UCSD-AML1 (cell line): ENCODE measurements at regions not wholly inside any gene's neighbourhood (a gene's known extent, or its start where the extent isn't known, plus 50 kb on each side); places are given as distances from the start of the nearest gene placed in this dataset.
"Not testable (repeated sequence)": the region's sequence is repeated elsewhere in the genome, so short reads cannot be mapped to it uniquely, and the experiment has no call there.

ENCODE experiments used
- DNase-seq: peaks from one replicate; lab custom pipeline; 2025; ENCODE audit not compliant: unreplicated experiment; lab: John Stamatoyannopoulos, UW

- DNase-seq, result no peak
These were observed 108.5 kb upstream of the IPO9 start for GRCh38 chr1:201720522-201720844.

GRCh38 chr1:201721082-201722049 lies 107.6 kb upstream of the IPO9 start:
- DNase-seq, result no peak

GRCh38 chr1:201724039-201724765 lies 104.8 kb upstream of the IPO9 start:
- no peak for DNase-seq

DNA sequence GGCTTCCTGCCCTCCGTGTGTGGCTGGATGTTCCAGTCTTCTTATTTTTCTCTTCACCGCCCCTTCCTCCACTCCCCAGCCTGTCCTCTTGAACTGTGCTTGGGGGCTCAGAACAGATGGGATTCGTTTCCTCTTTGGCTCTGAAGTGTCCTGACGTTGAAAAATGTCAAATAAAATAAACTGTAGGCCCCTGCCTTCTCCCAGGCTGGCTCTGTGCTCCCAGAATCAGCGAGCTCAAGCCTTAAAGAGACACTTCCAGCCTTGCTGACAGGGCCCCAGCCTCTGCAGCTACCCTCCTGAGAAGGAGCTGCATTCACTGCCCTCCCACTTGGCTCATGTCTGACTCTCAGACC lies 104.2 kb upstream of the IPO9 start:
- DNase-seq, result no peak

DNA sequence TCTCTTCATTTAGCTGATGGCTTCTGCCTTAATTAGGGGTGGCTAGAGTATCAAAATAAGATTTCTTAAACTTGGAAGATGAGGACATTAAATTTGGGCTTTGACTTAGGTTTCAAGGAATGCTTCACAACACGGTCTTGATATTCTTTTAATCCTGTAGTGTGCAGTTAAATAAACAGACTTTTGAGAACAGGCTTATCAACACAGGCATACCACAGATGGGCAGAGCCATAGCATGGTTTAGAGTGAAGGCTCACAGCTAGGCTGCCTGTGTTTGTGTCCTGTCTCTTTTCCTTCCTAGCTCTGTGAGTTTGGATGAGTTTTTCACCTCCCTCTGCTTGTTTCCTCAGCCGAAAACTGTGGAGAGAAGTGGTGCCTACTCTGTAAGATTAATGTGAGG lies 102.3 kb upstream of the IPO9 start:
- DNase-seq, result no peak

DNA sequence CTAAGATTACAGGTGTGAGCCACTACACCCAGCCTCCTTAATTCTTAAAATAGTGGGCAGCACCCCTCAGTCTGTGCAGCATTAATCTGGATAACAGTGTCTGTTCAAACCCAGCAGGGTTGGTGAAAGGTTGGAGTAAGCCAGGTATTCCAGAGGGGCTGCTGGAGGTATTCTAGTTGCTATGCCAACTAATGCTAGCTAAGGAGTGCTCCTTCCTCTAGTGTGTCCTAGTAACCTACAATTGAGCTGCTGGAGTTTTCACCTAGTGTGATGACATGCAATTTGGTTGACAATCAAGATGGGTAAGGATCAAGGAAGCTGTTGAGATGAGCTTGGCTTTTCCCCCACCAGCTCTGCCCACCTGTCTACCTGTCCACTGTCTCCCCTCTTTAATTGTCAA lies 100.2 kb upstream of the IPO9 start:
- DNase-seq, result no peak

DNA sequence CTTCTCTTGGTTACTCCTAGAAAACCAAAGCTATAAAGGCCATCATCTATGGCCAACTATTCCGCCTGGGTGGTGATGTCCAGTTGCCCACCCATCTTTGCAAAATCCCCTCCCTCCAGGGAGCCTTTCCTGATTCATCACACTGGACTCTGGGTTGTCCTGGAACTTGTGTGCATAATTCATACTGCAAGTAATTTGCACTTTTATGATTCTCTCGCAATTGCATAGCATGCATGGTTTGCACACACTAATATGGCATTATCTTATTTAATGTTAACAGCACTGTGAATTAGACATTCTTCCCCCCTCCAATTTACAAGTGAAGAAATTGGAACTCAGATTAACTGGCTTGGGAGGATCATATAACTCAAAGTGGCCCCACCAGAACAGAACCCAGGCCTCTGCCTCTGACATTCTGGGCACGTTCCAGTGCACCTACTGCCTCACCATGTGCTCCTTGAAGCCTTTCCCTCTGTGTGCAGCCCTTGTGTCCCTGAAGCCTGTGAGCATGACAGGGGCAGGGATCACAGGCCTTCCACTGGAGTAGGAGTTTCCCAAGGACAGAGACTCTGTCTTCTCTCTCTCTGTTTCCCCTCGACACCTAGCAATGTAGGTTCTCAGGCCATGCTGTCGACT lies 98.9 kb upstream of the IPO9 start:
- DNase-seq, result no peak

DNA sequence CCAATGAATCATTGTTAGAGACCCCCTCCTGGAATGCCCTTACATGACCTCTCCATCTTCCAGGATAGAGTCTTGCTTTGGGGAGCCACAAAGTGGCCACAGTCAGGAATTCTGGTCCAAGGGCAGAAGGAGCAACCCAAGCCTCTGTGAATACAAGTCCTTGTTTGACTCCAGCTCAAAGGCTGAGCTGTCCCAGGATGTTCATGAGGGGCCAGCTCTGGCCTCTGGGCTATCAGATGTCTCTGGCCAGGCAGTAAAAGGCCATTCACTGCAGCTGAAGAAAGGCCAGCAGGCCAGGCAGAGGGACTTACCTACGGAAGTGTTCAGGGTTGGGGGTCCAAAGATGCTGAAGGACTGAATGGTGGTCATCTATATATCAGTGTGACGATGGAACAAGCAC lies 98.3 kb upstream of the IPO9 start:
- DNase-seq, result no peak

DNA sequence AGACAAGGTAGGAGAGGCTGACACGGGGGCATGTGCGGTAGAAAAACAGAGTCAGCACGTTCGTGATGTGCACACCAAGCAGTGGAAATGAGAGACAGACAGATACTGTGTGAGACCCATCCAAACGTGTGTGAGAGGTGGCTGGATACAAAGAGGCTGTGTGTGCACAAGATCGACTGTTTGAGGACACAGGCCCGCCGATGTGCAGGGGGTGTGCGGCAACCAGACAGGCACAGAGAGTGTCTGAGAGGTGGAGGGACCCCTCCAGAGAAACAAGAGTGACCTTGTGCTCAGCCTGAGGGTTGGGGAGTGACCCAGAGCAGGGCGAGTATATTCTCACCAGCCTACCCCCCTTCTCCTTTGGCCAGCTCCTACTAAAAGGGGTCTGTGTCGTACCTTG lies 97.8 kb upstream of the IPO9 start:
- no peak for DNase-seq

DNA sequence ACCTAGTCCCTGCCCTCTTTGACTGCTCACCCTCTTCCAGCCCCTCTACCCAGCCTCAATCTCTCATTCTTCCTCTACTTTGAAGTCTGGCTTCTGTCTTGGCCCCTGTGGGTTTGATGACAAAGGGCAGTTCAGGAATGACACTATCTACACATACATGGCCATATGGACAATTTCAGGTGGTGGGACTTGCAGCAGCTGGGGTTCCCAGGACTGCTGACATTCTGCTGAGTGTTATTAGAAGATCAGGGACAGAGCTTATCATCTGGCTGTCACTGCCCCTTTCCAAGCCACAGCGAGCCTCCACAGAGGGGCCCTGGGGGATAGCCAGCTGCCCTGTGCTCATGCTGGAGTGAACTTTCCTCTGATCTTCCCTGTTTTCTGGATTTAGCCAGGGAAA lies 97.4 kb upstream of the IPO9 start:
- DNase-seq, result no peak

DNA sequence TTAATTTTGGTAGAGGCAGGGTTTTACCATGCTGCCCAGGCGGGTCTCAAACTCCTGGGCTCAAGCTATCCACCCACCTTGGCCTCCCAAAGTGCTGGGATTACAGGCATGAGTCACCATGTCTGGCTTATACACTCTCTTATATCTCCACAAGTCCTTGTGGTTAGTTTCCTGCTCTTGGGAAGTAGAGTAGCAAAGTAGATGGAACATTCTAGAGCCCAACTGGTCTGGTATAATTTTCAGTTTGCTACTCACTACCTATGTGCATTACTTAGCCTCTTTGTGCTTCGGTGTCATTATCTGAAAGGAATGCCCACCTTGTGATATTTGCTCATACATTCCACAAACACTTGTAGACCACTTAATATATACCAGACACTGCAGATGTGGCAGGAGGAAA lies 96.6 kb upstream of the IPO9 start:
- no peak for DNase-seq

DNA sequence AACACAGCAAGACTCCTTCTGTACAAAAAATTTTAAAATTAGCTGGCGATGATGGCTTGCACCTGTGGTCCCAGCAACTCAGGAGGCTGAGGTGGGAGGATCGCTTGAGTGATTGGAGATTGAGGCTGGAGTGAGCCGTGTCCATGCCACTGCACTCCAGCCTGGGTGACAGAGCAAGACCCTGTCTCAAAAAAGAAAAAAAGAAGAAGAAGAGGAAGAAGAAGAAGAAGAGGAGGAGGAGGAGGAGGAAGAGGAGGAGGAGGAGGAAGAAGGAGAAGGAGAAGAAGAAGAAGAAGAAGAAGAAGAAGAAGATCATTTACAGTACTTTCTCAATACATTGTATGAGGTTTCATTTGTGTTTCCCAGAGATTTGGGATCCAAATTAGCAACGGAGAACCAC lies 94.7 kb upstream of the IPO9 start:
- not testable (repeated sequence) for DNase-seq

GRCh38 chr1:201734786-201735185 lies 94.2 kb upstream of the IPO9 start:
- no peak for DNase-seq

DNA sequence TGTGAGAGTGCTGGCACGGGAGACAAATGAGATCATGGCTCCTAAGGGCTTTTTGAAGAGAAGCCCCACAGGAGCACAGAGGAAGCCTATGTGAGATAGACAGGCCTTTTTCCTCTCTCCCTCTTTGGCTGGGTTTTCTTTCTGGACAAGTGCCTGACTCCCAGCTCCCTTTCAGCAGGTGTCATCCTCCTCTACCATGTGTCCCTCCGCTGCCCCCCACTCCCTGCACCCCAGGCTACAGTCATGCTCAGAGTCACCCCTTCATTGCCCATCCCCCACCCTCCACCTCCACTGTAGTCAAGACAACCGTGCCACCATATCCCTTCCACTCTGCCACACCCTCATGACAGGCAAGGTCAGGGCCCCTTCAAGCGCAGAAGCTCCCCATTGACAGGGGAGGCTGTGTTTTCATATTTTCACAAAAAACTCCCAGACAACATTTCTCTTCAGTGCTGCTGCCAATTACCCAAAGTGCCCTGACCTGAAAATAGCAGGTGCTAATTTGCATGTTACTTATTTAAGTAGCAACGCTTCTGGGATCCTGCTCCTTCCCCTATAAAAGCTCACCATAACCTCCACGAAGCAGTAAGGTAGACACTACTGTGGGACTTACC lies 92.1 kb upstream of the IPO9 start:
- DNase-seq, result no peak

- no peak for DNase-seq
These were observed 91.5 kb upstream of the IPO9 start for GRCh38 chr1:201737352-201738060.

DNA sequence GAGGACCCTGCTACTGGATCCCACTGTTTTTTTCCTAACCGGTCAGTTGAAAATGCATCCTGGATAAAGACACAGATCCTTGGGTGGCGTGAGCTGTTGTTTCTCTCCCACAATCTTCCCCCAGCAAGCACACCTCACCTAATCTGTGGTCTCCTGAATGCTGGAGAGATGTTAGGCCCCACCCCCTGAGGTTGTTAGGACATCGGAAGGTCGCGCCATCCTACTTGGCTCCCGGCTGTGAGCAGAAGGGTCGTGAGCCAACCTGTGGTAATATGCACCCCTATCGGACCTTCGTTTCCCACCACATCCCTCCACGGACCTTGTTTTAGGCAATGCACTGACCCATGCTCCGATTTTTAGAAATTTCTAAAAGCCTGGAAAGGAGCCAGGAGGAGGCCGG lies 89.9 kb upstream of the IPO9 start:
- no peak for DNase-seq

DNA sequence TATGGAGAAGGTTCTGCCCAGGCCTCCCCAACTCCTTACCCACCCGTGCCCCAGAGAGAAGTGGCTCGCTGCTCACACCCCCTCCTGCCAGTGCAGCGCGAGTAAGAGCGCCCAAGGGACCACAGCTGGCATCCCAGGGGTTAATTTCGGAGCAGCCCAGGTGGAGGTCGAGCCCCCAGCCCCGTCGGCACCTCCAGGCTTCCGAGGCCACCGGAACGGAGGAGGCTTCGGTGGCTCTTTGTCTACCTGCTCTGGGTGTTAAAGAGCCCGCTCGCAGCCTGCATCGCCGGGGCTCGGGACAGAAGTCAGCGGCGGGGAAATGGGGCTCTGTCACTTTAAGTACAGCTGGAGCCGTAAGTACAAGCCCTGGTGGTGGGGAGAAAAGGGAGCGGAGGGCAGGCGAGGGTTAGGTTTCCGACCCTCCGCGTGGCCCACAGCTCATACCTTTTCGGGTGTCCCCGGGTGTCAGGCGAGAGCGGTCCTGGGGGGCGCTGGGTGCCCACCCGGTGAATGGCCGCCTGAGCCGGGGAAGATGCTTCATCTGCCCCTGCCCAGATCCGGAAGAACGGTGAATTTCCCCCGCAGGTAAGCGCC lies 89.4 kb upstream of the IPO9 start:
- DNase-seq, result no peak

DNA sequence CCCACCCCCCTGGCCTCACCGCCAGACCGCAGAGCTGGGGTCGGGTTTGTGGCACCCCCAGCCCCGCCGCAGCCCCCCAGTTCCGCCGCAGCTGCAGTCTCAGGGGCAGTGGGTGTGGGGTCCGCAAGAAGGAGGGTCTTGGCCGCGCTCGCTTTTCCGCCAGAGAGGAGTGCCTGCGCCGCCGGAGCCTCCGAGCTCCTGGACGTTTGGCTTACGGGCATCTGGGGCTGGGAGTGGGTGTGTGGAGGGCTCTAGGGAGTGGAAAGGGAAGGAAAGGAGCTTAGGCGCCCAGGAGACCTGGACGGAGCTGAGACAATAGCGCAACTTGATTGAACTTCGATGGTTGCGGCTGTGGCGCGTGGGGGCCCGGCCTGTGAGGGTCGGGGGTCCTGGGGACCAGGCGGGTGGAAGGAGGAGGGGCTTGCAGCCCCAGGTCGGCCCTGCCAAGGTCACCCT lies 88.8 kb upstream of the IPO9 start:
- DNase-seq, result no peak

GRCh38 chr1:201740670-201741111 lies 88.3 kb upstream of the IPO9 start:
- DNase-seq, result no peak

DNA sequence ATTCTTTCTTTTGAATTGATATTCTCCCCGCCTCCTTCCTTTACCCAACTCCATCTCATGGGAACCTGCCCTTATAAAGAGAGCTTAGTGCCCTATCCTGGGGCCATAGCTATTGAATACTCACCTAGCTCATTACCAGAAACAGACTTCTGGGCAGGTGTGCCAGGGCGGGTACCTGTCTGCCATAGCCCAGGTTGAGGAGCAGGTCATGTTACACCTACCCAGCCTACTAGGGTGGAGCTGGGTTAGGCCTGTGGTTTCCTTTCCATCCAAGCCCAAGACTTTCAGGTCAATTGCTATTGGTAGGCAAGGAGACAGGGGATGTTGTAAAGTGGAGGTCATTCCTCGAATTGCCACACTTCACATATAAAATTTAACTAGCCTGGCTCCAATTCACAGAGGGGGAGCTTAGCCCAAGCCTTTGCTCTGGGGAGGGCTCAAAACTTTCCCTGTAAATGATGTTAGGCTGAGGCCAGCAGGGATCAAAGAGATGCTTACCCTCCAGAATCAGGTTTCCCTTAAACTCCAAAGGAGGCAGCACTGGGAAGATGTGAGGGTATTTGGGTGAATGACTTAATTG lies 87.1 kb upstream of the IPO9 start:
- DNase-seq, result no peak
